ENCODE measurements at regions not wholly inside any gene's neighbourhood (a gene's known extent, or its start where the extent isn't known, plus 50 kb on each side); places are given as distances from the start of the nearest gene placed in this dataset.

GRCh38 chr12:62127516-62127915 is 132.7 kb upstream of the USP15 start:
- intact Hi-C loops (cut with DNase I) = no loop called here

GRCh38 chr12:62128175-62128975 is 131.8 kb upstream of the USP15 start:
- no peaks in the 10 kb centered on the region for H3K27me3 ChIP-seq
- TF ChIP-seq POLR2A (IDR thresholded peaks at IDR 0.05) (no peak), CTCF (IDR thresholded peaks at IDR 0.05) (no peak)

More at GRCh38 chr12:62127516-62127915, 132.7 kb upstream of the USP15 start:
- DNase-seq = no peak
- Histone ChIP-seq H3K9me3 (replicated peaks in 1 of 3) (no peaks in the 10 kb centered on the region), H3K36me3 (replicated peaks in 1 of 2) (no peaks in the 10 kb centered on the region), H3K27me3 (no peaks in the 10 kb centered on the region), H3K27ac (no peak overlapping the region), H3K4me3 (no peak overlapping the region), H3K4me1 (replicated peaks in 1 of 2) (no peaks in the 10 kb centered on the region)
- 88 to 100% (median 90%) methylated on average over 2 of the region's 2 CpGs for WGBS, 4 donors
- TF ChIP-seq POLR2A (IDR thresholded peaks at IDR 0.05) = no peak
- TF ChIP-seq CTCF (IDR thresholded peaks at IDR 0.05) = no peak

GRCh38 chr12:62129291-62129690 is 130.9 kb upstream of the USP15 start:
- Histone ChIP-seq H3K27me3 (no peaks in the 10 kb centered on the region), H3K36me3 (replicated peaks in 1 of 2) (no peaks in the 10 kb centered on the region), H3K4me1 (replicated peaks in 1 of 2) (no peaks in the 10 kb centered on the region), H3K9me3 (replicated peaks in 1 of 3) (no peaks in the 10 kb centered on the region), H3K4me3 (no peak overlapping the region), H3K27ac (no peak overlapping the region)
- DNase-seq = no peak
- no peak for TF ChIP-seq CTCF (IDR thresholded peaks at IDR 0.05)
- TF ChIP-seq POLR2A (IDR thresholded peaks at IDR 0.05) = no peak
- intact Hi-C loops (cut with DNase I) = no loop called here
- WGBS, 4 donors = 53 to 88% (median 73%) methylated on average over 4 of the region's 4 CpGs

More at GRCh38 chr12:62128175-62128975, 131.8 kb upstream of the USP15 start:
- 37 to 41% (median 39%) methylated on average over 7 of the region's 7 CpGs for WGBS, 4 donors
- Histone ChIP-seq H3K27ac (no peak overlapping the region), H3K9me3 (replicated peaks in 1 of 3) (no peaks in the 10 kb centered on the region), H3K36me3 (replicated peaks in 1 of 2) (no peaks in the 10 kb centered on the region), H3K4me3 (peak overlapping the region in 1 of 4 donors; percentile 25), H3K4me1 (replicated peaks in 1 of 2) (no peaks in the 10 kb centered on the region)
- no peak for DNase-seq
- intact Hi-C loops (cut with DNase I) = no loop called here

- no peak for DNase-seq
- 61 to 82% (median 75%) methylated on average over 3 of the region's 3 CpGs for WGBS, 4 donors
Measured at GRCh38 chr12:62130402-62130801, 129.8 kb upstream of the USP15 start.

More at GRCh38 chr12:62130402-62130801, 129.8 kb upstream of the USP15 start:
- Histone ChIP-seq H3K9me3 (replicated peaks in 1 of 3) (no peaks in the 10 kb centered on the region), H3K4me1 (replicated peaks in 1 of 2) (no peaks in the 10 kb centered on the region), H3K27ac (no peak overlapping the region), H3K36me3 (replicated peaks in 1 of 2) (no peaks in the 10 kb centered on the region), H3K4me3 (no peak overlapping the region), H3K27me3 (no peaks in the 10 kb centered on the region)
- intact Hi-C loops (cut with DNase I) = no loop called here
- TF ChIP-seq CTCF (IDR thresholded peaks at IDR 0.05) (no peak), POLR2A (IDR thresholded peaks at IDR 0.05) (no peak)

Data from adrenal gland (tissue), 9 donors.